SHP77 treated with DMSO at 0.1 percent for 48 hours (cell line): ENCODE measurements at regions not wholly inside any gene's neighbourhood (a gene's known extent, or its start where the extent isn't known, plus 50 kb on each side); places are given as distances from the start of the nearest gene placed in this dataset.

Source experiments
- DNase-seq: peaks from one replicate; lab custom pipeline; 2025; lab: John Stamatoyannopoulos, UW

DNA sequence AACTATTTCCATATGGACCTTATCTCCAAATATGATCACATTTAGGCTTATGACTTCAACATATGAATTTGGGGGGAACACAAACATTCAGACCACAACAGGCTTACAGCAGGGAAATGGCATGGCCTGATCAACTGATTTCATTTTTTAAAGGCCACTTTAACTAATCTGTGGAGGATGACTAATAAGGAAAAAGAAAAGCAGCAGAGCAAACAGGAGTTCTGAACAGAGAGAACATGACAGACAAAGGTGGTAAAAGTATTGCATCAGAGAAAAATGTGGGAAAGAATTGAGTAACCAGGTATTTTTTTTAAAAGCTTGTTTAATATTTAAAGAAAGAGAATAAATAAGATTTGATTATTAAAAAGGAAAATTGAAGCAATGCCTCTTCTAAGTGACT, 366.1 kb upstream of the TMPO start:
- no peak for DNase-seq

- DNase-seq: no peak
Observed at GRCh38 chr12:98149691-98150210, 365.6 kb upstream of the TMPO start.

DNA sequence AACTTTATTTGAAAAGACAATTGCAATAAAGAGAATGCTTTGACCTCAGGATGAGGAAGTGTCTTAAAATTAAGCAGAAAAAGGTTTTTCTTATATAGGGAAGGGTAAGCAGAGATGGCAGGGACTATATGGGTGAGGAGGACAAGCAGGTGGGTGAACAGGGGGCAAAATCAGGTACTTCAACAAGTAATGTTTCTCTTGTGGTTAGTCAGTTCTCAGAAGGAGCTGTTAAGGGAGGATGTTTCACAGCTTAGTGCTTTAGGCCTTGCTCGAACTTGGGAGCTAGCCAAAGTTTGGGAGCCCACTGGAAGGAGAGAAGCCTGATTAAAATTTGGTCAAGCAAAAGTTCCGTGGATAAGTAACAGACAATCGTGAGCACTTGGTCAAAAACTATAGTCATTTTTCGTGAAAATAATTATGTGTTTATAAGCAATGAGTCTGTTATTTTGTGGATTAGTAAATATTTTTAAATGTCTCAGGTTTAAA, 364.2 kb upstream of the TMPO start:
- DNase-seq: no peak

GRCh38 chr12:98151984-98152383, 363.4 kb upstream of the TMPO start:
- DNase-seq: no peak

DNA sequence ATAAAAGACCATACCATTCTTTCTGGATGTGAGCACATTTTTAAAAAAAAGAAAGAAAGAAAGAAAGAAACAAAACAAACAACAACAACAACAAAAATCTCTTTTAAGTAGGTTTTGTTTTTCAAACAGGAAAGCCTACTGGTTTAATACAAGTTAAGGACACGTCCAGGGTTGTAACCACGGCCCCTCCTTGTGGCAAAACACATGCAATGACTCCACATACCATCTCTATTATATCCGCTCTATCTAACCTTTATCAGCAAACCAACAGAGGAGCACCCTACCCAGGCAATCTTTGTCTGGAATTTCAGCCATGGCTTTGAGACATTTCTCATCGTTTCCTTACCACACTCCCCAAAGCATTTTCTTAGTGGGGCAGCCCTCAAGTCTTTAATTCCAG, 360.5 kb upstream of the TMPO start:
- DNase-seq: peak; percentile 16

DNA sequence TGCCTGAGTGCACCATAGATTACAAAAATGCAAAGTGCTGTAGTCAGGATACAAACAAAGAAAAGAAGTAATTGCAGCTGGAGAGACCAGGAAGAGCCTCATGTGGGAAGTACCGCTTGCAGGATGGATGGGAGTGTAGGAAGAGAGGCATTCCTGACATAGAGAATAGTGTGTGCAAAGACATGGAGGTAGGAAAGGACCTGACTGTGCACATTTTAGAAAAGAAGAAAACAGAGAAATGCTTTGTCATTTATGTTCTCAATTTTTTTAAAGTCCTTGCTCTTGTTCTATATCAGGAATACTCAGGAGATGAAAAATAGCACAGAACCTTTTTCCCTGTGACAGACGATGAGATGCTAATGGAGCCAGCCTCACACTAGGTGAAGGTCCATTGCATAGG, 358.7 kb upstream of the TMPO start:
- DNase-seq: no peak

DNA sequence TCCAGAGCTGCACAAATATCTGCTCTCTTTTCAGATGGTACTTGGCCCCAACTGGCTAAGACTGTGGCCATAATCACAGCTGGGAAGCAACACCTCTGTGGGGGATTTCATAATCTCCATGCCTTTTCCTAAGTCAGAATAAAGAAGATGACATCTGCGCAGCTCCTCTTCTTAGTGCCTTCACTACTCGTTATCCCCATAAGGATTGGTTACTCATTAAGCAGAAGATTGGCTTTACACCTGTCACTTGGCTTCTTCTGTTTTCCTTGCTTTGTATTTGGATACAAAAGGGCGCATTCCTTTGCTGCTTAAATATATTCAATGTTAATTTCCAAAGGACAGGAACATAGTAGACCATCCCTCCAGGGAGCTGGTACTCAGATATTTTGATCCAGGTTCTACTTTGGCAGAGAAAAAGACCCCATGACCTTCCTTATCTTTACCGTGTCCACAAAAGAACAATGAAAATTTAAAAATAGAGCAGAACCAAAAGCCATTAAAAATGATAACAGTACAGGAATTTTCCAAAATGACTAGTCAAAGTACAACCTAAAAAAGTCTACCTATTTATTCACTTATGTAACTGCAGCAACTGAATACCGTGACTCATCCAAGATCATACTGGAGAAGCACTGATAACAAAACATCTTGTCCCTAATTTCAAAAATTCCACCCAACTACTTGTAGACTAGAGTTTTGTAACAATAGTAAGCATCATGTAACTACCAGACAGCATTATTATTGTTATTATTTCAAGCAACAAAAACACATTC, 352.3 kb upstream of the TMPO start:
- no peak for DNase-seq

GRCh38 chr12:98172304-98172703, 343.1 kb upstream of the TMPO start:
- no peak for DNase-seq

DNA sequence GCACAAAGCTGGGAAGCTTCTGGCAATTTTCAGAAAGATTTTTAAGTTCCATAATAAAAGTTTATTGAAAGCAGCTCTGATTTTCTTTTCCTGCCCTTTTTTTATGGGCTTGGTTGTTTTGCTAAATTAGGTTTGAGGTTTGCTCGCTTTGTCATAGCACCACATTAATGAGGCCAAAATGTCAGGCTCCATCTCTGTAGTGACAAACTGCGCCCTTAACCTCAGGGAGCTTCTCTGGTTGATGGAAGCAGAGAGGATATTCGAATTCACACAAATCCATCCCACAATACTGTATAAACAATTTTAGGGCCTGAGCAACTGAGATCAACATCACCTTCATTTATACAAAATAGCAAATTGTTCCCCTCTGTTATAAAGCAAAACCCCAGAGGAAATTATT, 342.6 kb upstream of the TMPO start:
- DNase-seq: no peak

DNA sequence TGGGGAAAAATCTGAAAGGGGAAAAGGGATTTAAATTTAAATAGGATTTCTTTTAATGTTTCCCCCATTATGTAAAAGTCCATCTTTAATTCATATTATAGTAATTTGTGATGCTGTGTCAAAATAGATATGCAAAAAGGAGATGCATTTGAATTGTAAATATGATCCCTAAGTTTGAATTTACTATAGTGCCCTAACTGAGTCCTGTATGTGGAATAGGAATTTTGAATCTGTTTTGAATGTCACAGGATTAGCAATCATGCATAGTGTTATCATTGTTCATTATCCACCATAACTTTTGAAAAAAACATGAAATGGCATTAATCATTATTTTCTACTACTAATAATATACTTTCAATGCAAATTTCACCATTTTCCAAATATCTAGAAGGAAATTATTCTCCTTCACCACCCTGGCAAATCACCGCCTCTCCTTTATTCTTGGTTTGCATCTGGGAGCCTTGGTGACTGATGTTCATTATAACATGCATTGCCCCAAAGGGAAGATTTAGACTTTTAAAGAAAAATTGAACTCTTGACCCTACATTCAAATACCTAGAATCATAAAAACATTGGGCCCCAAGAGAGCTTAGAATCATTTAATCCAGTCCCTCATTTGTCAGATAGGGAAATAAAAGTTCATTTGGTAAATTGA, 341.5 kb upstream of the TMPO start:
- DNase-seq: no peak

DNA sequence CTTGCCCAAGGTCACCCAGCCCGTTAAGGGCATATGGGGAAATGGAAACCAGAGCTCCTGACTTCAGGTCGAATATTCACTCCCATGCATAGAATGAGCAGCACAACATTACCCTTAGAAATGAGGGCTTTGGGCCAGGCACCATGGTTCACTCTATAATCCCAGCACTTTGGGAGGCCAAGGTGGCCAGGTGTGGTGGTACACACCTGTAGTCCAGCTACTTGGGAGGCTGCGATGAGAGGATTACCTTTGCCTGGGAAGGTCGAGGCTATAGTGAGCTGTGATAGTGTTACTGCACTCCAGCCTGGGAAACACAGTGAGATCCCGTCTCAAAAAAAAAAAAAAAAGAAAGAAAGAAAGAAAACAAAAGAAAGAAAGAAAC, 341.0 kb upstream of the TMPO start:
- no peak for DNase-seq

- DNase-seq: no peak
Observed at GRCh38 chr12:98178126-98178525, 337.3 kb upstream of the TMPO start.

DNA sequence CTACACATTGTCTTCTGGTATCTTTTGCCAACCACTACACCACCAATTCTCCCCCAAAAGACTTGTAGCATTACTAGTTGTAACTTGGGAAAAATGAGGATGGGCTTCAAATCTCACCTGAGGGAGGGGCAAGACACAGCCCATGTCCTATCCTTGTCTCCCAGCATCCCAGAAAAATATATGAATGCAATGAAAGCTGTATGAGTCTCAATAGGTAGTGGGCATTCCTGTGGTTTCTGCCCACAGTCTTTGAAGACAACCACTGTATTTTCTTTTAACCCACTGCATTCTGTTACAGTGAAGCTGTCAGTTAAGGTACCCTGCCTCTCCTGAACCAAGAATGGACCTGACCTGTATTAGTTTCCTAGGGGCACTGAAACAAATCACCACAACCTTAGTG, 336.2 kb upstream of the TMPO start:
- DNase-seq: no peak

GRCh38 chr12:98180603-98181002, 334.8 kb upstream of the TMPO start:
- DNase-seq: no peak

DNA sequence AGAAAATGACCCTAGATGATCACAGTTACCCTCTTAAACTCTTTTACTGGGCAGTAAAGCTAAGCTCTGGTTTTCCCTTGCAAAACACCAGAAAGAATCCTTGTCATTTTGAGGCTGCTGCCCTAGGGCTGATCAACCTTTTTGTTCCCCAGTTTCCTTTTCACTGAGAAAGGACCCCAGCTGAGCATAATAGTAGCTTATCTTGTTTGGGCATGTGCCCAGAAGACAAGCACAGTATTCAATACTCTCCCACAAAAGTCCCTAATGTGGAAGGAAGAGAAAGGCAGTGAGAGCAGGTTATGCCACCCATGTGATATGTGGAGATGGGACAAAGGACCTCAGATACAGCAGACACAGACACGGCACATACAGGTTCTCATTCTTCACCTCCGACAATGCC, 332.6 kb upstream of the TMPO start:
- no peak for DNase-seq

- no peak for DNase-seq
Observed at GRCh38 chr12:98185606-98186005, 329.8 kb upstream of the TMPO start.

- peak; percentile 9 for DNase-seq
Observed at GRCh38 chr12:98188650-98189077, 326.7 kb upstream of the TMPO start.

DNA sequence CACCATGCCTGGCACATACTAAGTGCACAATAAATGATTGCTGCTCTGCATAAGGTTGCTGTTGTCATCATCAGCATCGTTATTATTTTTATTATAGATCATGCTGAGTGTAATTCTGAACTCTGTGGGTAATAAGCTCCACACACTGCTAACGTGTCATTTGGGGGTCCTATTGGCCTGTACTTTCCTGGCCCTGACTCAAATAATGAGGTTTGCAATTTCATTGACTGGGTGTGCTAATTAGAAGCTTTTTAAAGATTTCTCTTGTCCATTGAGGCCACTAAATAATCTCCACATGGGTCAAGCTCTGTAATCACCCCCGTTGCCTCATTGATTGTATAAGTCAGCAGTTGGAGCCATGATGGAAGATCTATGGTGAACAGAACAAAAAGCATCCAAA, 320.8 kb upstream of the TMPO start:
- DNase-seq: no peak

DNA sequence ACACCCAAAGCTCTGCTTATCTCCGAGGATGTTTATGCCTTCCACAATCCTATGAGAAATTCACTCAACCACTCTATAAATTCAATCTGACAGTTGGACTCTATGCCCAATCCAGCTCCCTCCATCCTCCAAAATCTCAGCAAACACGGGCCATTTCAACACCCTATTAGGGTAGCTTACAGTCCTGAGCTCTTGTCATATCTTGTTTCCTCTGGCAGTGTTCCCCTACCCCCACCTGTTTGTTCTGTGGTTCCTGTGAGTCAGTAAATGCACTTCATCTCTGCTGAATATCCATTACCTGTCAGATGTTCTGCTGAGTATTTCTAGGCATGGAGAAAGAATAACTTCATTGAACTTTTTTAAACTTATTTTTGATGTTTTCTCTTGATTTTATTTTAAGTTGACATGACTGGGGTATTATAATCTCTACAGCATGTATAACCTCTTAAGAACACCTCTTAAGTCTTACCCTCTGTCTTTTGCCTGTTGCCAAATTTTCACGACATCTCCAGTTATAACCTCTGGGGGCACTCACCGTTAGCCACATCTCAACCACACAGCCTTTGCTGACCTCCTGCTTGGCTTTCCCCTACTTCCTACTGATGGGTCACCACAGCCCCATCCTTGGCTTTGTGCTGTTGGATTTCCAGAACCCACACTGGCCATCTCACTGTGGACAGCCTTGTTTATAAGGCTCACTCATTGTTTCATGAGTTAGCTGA, 317.0 kb upstream of the TMPO start:
- DNase-seq: no peak

GRCh38 chr12:98208816-98209215, 306.6 kb upstream of the TMPO start:
- no peak for DNase-seq

GRCh38 chr12:98211909-98212695, 303.3 kb upstream of the TMPO start:
- no peak for DNase-seq

- no peak for DNase-seq
Observed at GRCh38 chr12:98213556-98213955, 301.8 kb upstream of the TMPO start.
